HCT116 (cell line): ENCODE measurements at regions not wholly inside any gene's neighbourhood (a gene's known extent, or its start where the extent isn't known, plus 50 kb on each side); places are given as distances from the start of the nearest gene placed in this dataset.

ENCODE experiments used
- ATAC-seq: fragments of 200-7000 bp; cut with Tn5 transposase; 2 replicates; pipeline ENCODE4 v1.9.1; 2020; ENCODE audit warnings: mild to moderate bottlenecking, moderate library complexity
- BruUV-seq: library from RNA; stranded (reverse); fragments of 400-500 nt; replicated peaks from 2 replicates; lab custom pipeline; 2021; lab: Mats Ljungman, UMichigan
- CTCF ChIA-PET: fragments of 300-600 bp; sonication (Branson Sonifier 250); formaldehyde crosslinking; loops from one replicate; lab custom pipeline; 2021; ENCODE audit warnings: antibody characterized with exemption; lab: Charles Lee
- POLR2A ChIA-PET: fragments of 300-600, 350-600 bp; sonication (Branson Sonifier 250); formaldehyde crosslinking; loops from one replicate; lab custom pipeline; 2021; ENCODE audit warnings: antibody characterized with exemption; lab: Charles Lee
- RAD21 ChIA-PET, 2 experiments: fragments of 300-600 bp; sonication (Branson Sonifier 250); formaldehyde crosslinking; loops; one replicate each; lab custom pipeline; 2023; ENCODE audit warnings: low total read pairs in 2 of 2; ENCODE audit not compliant: uncharacterized antibody in 2 of 2, unreplicated experiment in 2 of 2, low non-redundant PET in 1 of 2; lab: Charles Lee
- DNase-seq: peaks from one replicate; pipeline ENCODE4 v3.0.0-alpha.2; 2010; ENCODE audit warnings: low read depth, low spot score
- H2AFZ ChIP-seq: fragments of 200-600 bp; shearing (Covaris generic), sonication (generic); 2 replicates; pipeline ENCODE4 v1.6.1; 2017; ENCODE audit warnings: low read depth, mixed run types, mixed read lengths, antibody characterized with exemption, low read length; ENCODE audit not compliant: poor library complexity, severe bottlenecking
- H3K27ac ChIP-seq: 2 replicates; pipeline ENCODE4 v1.5.1; 2012; ENCODE audit warnings: low read depth, low read length
- H3K27me3 ChIP-seq: fragments of 200-600 bp; sonication (generic); 2 replicates; pipeline ENCODE4 v1.6.1; 2016; ENCODE audit warnings: mixed run types, low read length, mixed read lengths; ENCODE audit not compliant: insufficient read depth
- H3K36me3 ChIP-seq, 2 experiments: fragments of 200-500 bp in 1 of 2; fragments of 200-600 bp in 1 of 2; sonication (Bioruptor generic) in 1 of 2; sonication (generic) in 1 of 2; 2 replicates each; pipeline versions ENCODE4 v1.5.1 to v1.6.1; 2014 to 2016; ENCODE audit warnings: low read length in 2 of 2, inconsistent platforms in 1 of 2, mixed read lengths in 1 of 2, mixed run types in 1 of 2; ENCODE audit not compliant: insufficient read depth in 2 of 2, control insufficient read depth in 1 of 2
- H3K4me1 ChIP-seq, 2 experiments: fragments of 200-600 bp in 1 of 2; sonication (generic) in 1 of 2; 2 replicates each; pipeline versions ENCODE4 v1.5.1 to v1.6.1; 2012 to 2017; ENCODE audit warnings: low read length in 2 of 2, inconsistent platforms in 1 of 2, mild to moderate bottlenecking in 1 of 2, mixed read lengths in 1 of 2, mixed run types in 1 of 2, moderate library complexity in 1 of 2; ENCODE audit not compliant: insufficient read depth in 2 of 2, control insufficient read depth in 1 of 2
- H3K4me2 ChIP-seq: fragments of 200-600 bp; sonication (generic); 2 replicates; pipeline ENCODE4 v1.6.1; 2017; ENCODE audit warnings: mixed run types, low read length, mixed read lengths
- H3K4me3 ChIP-seq, 2 experiments: fragments of 200-600 bp in 1 of 2; sonication (generic) in 1 of 2; replicated peaks in 1 of 2; 2 replicates each; pipeline ENCODE4 v1.5.1; 2011 to 2016; ENCODE audit warnings: low read length in 2 of 2, control low read depth in 1 of 2, low read depth in 1 of 2, mild to moderate bottlenecking in 1 of 2, mixed read lengths in 1 of 2, mixed run types in 1 of 2
- H3K79me2 ChIP-seq: fragments of 200-600 bp; sonication (generic); 2 replicates; pipeline ENCODE4 v1.6.1; 2017; ENCODE audit warnings: mild to moderate bottlenecking, mixed run types, low read length, moderate library complexity, mixed read lengths; ENCODE audit not compliant: insufficient read depth
- H3K9ac ChIP-seq: fragments of 200-600 bp; sonication (generic); 2 replicates; pipeline ENCODE4 v1.6.1; 2016; ENCODE audit warnings: low read length, mixed read lengths
- H3K9me2 ChIP-seq: fragments of 200-600 bp; sonication (generic), shearing (Covaris generic); 2 replicates; pipeline ENCODE4 v1.6.1; 2017; ENCODE audit warnings: mixed run types, mild to moderate bottlenecking, moderate library complexity; ENCODE audit not compliant: insufficient read depth
- H3K9me3 ChIP-seq, 2 experiments: fragments of 200-500 bp in 1 of 2; fragments of 200-600 bp in 1 of 2; sonication (Bioruptor generic) in 1 of 2; sonication (generic) in 1 of 2; 2 replicates each; pipeline ENCODE4 v1.6.1; 2014 to 2017; ENCODE audit warnings: low read length in 2 of 2, mixed read lengths in 2 of 2, inconsistent platforms in 1 of 2, low read depth in 1 of 2, mild to moderate bottlenecking in 1 of 2, mixed run types in 1 of 2, moderate library complexity in 1 of 2; ENCODE audit not compliant: control insufficient read depth in 1 of 2, insufficient read depth in 1 of 2
- H4K20me1 ChIP-seq: fragments of 200-600 bp; sonication (generic), shearing (Covaris generic); 2 replicates; pipeline ENCODE4 v1.6.1; 2017; ENCODE audit warnings: mixed run types, mild to moderate bottlenecking, moderate library complexity; ENCODE audit not compliant: insufficient read depth
- CEBPB ChIP-seq: IDR thresholded peaks from 2 replicates; pipeline ENCODE4 v1.6.1; 2012; ENCODE audit warnings: low read depth
- EGR1 ChIP-seq: IDR thresholded peaks from 2 replicates; pipeline ENCODE4 v1.6.1; 2012; ENCODE audit warnings: low read depth
- EZH2phosphoT487 ChIP-seq: fragments of 200-600 bp; IDR thresholded peaks from 2 replicates; pipeline ENCODE4 v1.6.1; 2018; ENCODE audit warnings: antibody characterized with exemption, borderline replicate concordance
- FOSL1 ChIP-seq: IDR thresholded peaks from 2 replicates; pipeline ENCODE4 v1.6.1; 2012; ENCODE audit warnings: low read depth
- JUND ChIP-seq: IDR thresholded peaks from 2 replicates; pipeline ENCODE4 v1.6.1; 2012
- POLR2A ChIP-seq: IDR thresholded peaks from 2 replicates; pipeline ENCODE4 v1.7.0; 2011; ENCODE audit warnings: borderline replicate concordance; ENCODE audit not compliant: insufficient read depth, insufficient read length; ENCODE audit errors: extremely low read depth
- RAD21 ChIP-seq: IDR thresholded peaks from 2 replicates; pipeline ENCODE4 v1.6.1; 2012; ENCODE audit warnings: low read depth, mild to moderate bottlenecking
- REST ChIP-seq: IDR thresholded peaks from 2 replicates; pipeline ENCODE4 v1.6.1; 2012; ENCODE audit warnings: low read depth
- SIN3A ChIP-seq: IDR thresholded peaks from 2 replicates; pipeline ENCODE4 v1.6.1; 2012; ENCODE audit warnings: low read depth
- TCF7L2 ChIP-seq: IDR thresholded peaks from 2 replicates; pipeline ENCODE4 v1.7.0; 2011; ENCODE audit warnings: borderline replicate concordance, inconsistent platforms; ENCODE audit not compliant: insufficient read depth, insufficient read length; ENCODE audit errors: extremely low read depth
- ZFX ChIP-seq: fragments of 450-650 bp; IDR thresholded peaks from 2 replicates; pipeline ENCODE4 v1.6.1; 2017
- intact Hi-C: fragments of 100-400 bp; cut with micrococcal nuclease; formaldehyde crosslinking; loops from 2 replicates; pipeline ENCODE4 v1.10.0; 2022
- TF ChIP-seq, protein P1 (sequence below), 3 experiments: fragments of 200-600 bp in 1 of 3; sonication (generic) in 1 of 3; IDR thresholded peaks in 2 of 3; conservative IDR thresholded peaks in 1 of 3; 2 replicates each; pipeline ENCODE4 v1.5.1; 2012 to 2017; ENCODE audit warnings: low read depth in 2 of 3, low read length in 2 of 3, antibody characterized with exemption in 1 of 3, borderline replicate concordance in 1 of 3, control low read depth in 1 of 3, mild to moderate bottlenecking in 1 of 3, mixed read lengths in 1 of 3, mixed run types in 1 of 3, moderate library complexity in 1 of 3; ENCODE audit not compliant: insufficient read depth in 1 of 3
- TF ChIP-seq, protein P2 (sequence below): IDR thresholded peaks from 2 replicates; pipeline ENCODE4 v1.6.1; 2012
- TF ChIP-seq, protein P3 (sequence below): IDR thresholded peaks from 2 replicates; pipeline ENCODE4 v1.6.1; 2012

- Histone ChIP-seq H2AFZ (no peak overlapping the region), H3K4me3 (no peak overlapping the region), H3K27me3 (peaks cover 37% of the 10 kb centered on the region), H4K20me1 (no peaks in the 10 kb centered on the region), H3K9me3 (no peaks in the 10 kb centered on the region), H3K9me2 (no peaks in the 10 kb centered on the region), H3K27ac (no peak overlapping the region), H3K9ac (no peak overlapping the region), H3K4me2 (no peak overlapping the region), H3K4me1 (no peaks in the 10 kb centered on the region), H3K79me2 (no peaks in the 10 kb centered on the region), H3K36me3 (no peaks in the 10 kb centered on the region)
- RAD21 ChIA-PET = no interaction called here
- CTCF ChIA-PET = no interaction called here
- TF ChIP-seq FOSL1 (no peak), EZH2phosphoT487 (no peak), TCF7L2 (no peak), REST (no peak), JUND (no peak), EGR1 (no peak), SIN3A (no peak), RAD21 (no peak), ZFX (no peak), CEBPB (no peak), POLR2A (no peak)
- TF ChIP-seq, protein P1, sequence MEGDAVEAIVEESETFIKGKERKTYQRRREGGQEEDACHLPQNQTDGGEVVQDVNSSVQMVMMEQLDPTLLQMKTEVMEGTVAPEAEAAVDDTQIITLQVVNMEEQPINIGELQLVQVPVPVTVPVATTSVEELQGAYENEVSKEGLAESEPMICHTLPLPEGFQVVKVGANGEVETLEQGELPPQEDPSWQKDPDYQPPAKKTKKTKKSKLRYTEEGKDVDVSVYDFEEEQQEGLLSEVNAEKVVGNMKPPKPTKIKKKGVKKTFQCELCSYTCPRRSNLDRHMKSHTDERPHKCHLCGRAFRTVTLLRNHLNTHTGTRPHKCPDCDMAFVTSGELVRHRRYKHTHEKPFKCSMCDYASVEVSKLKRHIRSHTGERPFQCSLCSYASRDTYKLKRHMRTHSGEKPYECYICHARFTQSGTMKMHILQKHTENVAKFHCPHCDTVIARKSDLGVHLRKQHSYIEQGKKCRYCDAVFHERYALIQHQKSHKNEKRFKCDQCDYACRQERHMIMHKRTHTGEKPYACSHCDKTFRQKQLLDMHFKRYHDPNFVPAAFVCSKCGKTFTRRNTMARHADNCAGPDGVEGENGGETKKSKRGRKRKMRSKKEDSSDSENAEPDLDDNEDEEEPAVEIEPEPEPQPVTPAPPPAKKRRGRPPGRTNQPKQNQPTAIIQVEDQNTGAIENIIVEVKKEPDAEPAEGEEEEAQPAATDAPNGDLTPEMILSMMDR (IDR thresholded peaks at IDR 0.05 in 2 of 3, conservative IDR thresholded peaks at IDR 0.05 in 1 of 3; ENCODE audit: borderline replicate concordance in 1 of 3, insufficient read depth in 1 of 3, low read depth in 2 of 3, low read length in 2 of 3) = no peak
- TF ChIP-seq, protein P2, sequence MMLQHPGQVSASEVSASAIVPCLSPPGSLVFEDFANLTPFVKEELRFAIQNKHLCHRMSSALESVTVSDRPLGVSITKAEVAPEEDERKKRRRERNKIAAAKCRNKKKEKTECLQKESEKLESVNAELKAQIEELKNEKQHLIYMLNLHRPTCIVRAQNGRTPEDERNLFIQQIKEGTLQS = no peak
- TF ChIP-seq, protein P3, sequence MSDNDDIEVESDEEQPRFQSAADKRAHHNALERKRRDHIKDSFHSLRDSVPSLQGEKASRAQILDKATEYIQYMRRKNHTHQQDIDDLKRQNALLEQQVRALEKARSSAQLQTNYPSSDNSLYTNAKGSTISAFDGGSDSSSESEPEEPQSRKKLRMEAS = no peak
- no TSS peak for BruUV-seq
- POLR2A ChIA-PET = no interaction called here
- intact Hi-C loops = no loop called here
- ATAC-seq (no peak), DNase-seq (no peak)
Measured at GRCh38 chr10:111367531-111367930, 290.7 kb downstream of the ADRA2A start.
